GM12878 (cell line): ENCODE measurements at regions not wholly inside any gene's neighbourhood (a gene's known extent, or its start where the extent isn't known, plus 50 kb on each side); places are given as distances from the start of the nearest gene placed in this dataset.

Source experiments
- ATAC-seq: fragments of 200-7000 bp; cut with Tn5 transposase; 3 replicates; pipeline ENCODE4 v1.9.1; 2020; ENCODE audit warnings: mild to moderate bottlenecking, moderate library complexity
- BruUV-seq: library from RNA; stranded (reverse); fragments of 400-500 nt; replicated peaks from 2 replicates; lab custom pipeline; 2021; lab: Mats Ljungman, UMichigan
- CTCF ChIA-PET: fragments of 300-600 bp; sonication (Branson Sonifier 250); formaldehyde crosslinking; extraction: SDS; loops from one replicate; lab custom pipeline; 2021; ENCODE audit warnings: inconsistent platforms; lab: Yijun Ruan, JAX
- POLR2A ChIA-PET: fragments of 350-600 bp; formaldehyde crosslinking; extraction: SDS; loops from one replicate; lab custom pipeline; 2021; ENCODE audit warnings: inconsistent platforms; lab: Charles Lee
- RAD21 ChIA-PET: fragments of 300-600 bp; sonication (Branson Sonifier 250); formaldehyde crosslinking; loops from one replicate; lab custom pipeline; 2023; ENCODE audit warnings: antibody characterized with exemption; ENCODE audit not compliant: unreplicated experiment; lab: Charles Lee
- SMC1A ChIA-PET: fragments of 300-600 bp; sonication (Branson Sonifier 250); formaldehyde crosslinking; loops from one replicate; lab custom pipeline; 2023; ENCODE audit not compliant: unreplicated experiment, uncharacterized antibody; lab: Charles Lee
- DNase-seq: peaks from one replicate; pipeline ENCODE4 v3.0.0-alpha.2; 2011; ENCODE audit warnings: low read depth, low spot score
- FAIRE-seq: peaks from 3 replicates; lab custom pipeline; 2011; peaks lifted over from hg19 to GRCh38; lab: Jason Lieb, UNC
- H2AFZ ChIP-seq: 2 replicates; pipeline ENCODE4 v1.6.0; 2011; ENCODE audit warnings: low read depth, low read length, control low read depth; ENCODE audit not compliant: control insufficient read depth
- H3K27ac ChIP-seq: 2 replicates; pipeline ENCODE4 v1.5.1; 2011; ENCODE audit warnings: control low read depth; ENCODE audit not compliant: control insufficient read depth, insufficient read depth
- H3K27me3 ChIP-seq, 2 experiments: replicated peaks in 1 of 2; 2 replicates each; pipeline versions ENCODE4 v1.6.0 to v1.6.1; 2011; ENCODE audit warnings: low read length in 1 of 2; ENCODE audit not compliant: control insufficient read depth in 2 of 2, insufficient read depth in 2 of 2
- H3K36me3 ChIP-seq, 2 experiments: 2 replicates each; pipeline ENCODE4 v1.5.1; 2011; ENCODE audit warnings: low read length in 1 of 2; ENCODE audit not compliant: control insufficient read depth in 2 of 2, insufficient read depth in 2 of 2
- H3K4me1 ChIP-seq: 2 replicates; pipeline ENCODE4 v1.6.1; 2011; ENCODE audit warnings: mild to moderate bottlenecking, low read length, moderate library complexity, mixed read lengths; ENCODE audit not compliant: control insufficient read depth, insufficient read depth
- H3K4me2 ChIP-seq: 2 replicates; pipeline ENCODE4 v1.6.0; 2011; ENCODE audit warnings: control low read depth; ENCODE audit not compliant: control insufficient read depth, insufficient read depth
- H3K4me3 ChIP-seq: fragments of 200-600 bp; sonication (generic); 2 replicates; pipeline ENCODE4 v1.5.1; 2016
- H3K79me2 ChIP-seq: 2 replicates; pipeline ENCODE4 v1.6.0; 2011; ENCODE audit warnings: low read length; ENCODE audit not compliant: control insufficient read depth, insufficient read depth
- H3K9ac ChIP-seq: 2 replicates; pipeline ENCODE4 v1.8.0; 2011; ENCODE audit warnings: low read length, control low read depth, mixed read lengths; ENCODE audit not compliant: control insufficient read depth, insufficient read depth
- H3K9me3 ChIP-seq: replicated peaks from 3 replicates; pipeline ENCODE4 v1.5.1; 2011; ENCODE audit warnings: mild to moderate bottlenecking, low read length; ENCODE audit not compliant: control insufficient read depth, insufficient read depth
- H4K20me1 ChIP-seq: 2 replicates; pipeline ENCODE4 v1.6.0; 2011; ENCODE audit not compliant: control insufficient read depth, insufficient read depth
- E4F1 ChIP-seq: fragments of 450-650 bp; IDR thresholded peaks from 2 replicates; pipeline ENCODE4 v1.6.1; 2018; ENCODE audit warnings: borderline replicate concordance, mild to moderate bottlenecking; ENCODE audit not compliant: partially characterized antibody
- ELK1 ChIP-seq: IDR thresholded peaks from 2 replicates; pipeline ENCODE4 v1.6.1; 2012; ENCODE audit warnings: low read depth, low read length, improper control_type of control experiment
- JUND ChIP-seq: IDR thresholded peaks from 2 replicates; pipeline ENCODE4 v1.6.1; 2012; ENCODE audit warnings: low read depth, mild to moderate bottlenecking, low read length, improper control_type of control experiment, moderate library complexity
- KDM1A ChIP-seq: fragments of 200-600 bp; sonication (generic); IDR thresholded peaks from 2 replicates; pipeline ENCODE4 v1.6.1; 2016; ENCODE audit warnings: borderline replicate concordance
- KLF5 ChIP-seq: fragments of 450-650 bp; IDR thresholded peaks from 2 replicates; pipeline ENCODE4 v1.6.1; 2014; ENCODE audit warnings: mild to moderate bottlenecking; ENCODE audit not compliant: partially characterized antibody
- NFXL1 ChIP-seq: fragments of 450-650 bp; IDR thresholded peaks from 2 replicates; pipeline ENCODE4 v1.6.1; 2017; ENCODE audit warnings: antibody characterized with exemption, mild to moderate bottlenecking, borderline replicate concordance
- NKRF ChIP-seq: fragments of 450-650 bp; conservative IDR thresholded peaks from 2 replicates; pipeline ENCODE4 v1.6.1; 2017; ENCODE audit warnings: mild to moderate bottlenecking, moderate library complexity
- NR2F1 ChIP-seq: fragments of 450-650 bp; conservative IDR thresholded peaks from 2 replicates; pipeline ENCODE4 v1.6.1; 2017; ENCODE audit warnings: mild to moderate bottlenecking
- PAX8 ChIP-seq: fragments of 450-650 bp; IDR thresholded peaks from 2 replicates; pipeline ENCODE4 v1.6.1; 2017; ENCODE audit warnings: mild to moderate bottlenecking, moderate library complexity
- RCOR1 ChIP-seq: conservative IDR thresholded peaks from 2 replicates; pipeline ENCODE4 v1.6.1; 2012; ENCODE audit warnings: low read depth, low read length, improper control_type of control experiment
- SUPT20H ChIP-seq: IDR thresholded peaks from 2 replicates; pipeline ENCODE4 v1.6.1; 2011; ENCODE audit warnings: low read depth, mild to moderate bottlenecking, low read length, moderate library complexity, borderline replicate concordance; ENCODE audit not compliant: control insufficient read depth
- TCF12 ChIP-seq: IDR thresholded peaks from 2 replicates; pipeline ENCODE4 v1.6.1; 2011; ENCODE audit warnings: low read depth, mild to moderate bottlenecking, low read length
- ZNF592 ChIP-seq: fragments of 450-650 bp; IDR thresholded peaks from 2 replicates; pipeline ENCODE4 v1.6.1; 2017; ENCODE audit warnings: mild to moderate bottlenecking, moderate library complexity
- WGBS: methylation state at CpG from one replicate; pipeline ENCODE4 v1.1.6; 2016; ENCODE audit warnings: low lambda C conversion rate; ENCODE audit not compliant: insufficient replicate concordance, insufficient coverage; ENCODE audit errors: missing lambda C conversion rate; 5-methylcytosine and 5-hydroxymethylcytosine counted together
- in situ Hi-C: fragments of 300-500 bp; cut with MboI; formaldehyde crosslinking; loops from 9 replicates; pipeline ENCODE4 v1.14.3; 2018; ENCODE audit warnings: mixed read lengths
- intact Hi-C: fragments of 100-400 bp; cut with micrococcal nuclease; formaldehyde crosslinking; loops from one replicate; pipeline ENCODE4 v1.14.2; 2022; ENCODE audit not compliant: unreplicated experiment

GRCh38 chr1:25091658-25092057 is 140.6 kb downstream of the SYF2 start:
- no peak overlapping the region for H3K4me2 ChIP-seq
- H4K20me1 ChIP-seq: no peaks in the 10 kb centered on the region
- no TSS peak for BruUV-seq
- in situ Hi-C loops: no loop called here
- CTCF ChIA-PET: interaction anchor here (1.3 to 2.4 kb wide), 2 partner anchors 9 to 242 kb away, joined by 3 to 8 read pairs; no protein-coding TSS in a partner anchor
- intact Hi-C loops: no loop called here
- ATAC-seq: no peak
- no peak overlapping the region for H3K27ac ChIP-seq
- no peak overlapping the region for H2AFZ ChIP-seq
- no peak for FAIRE-seq
- peaks cover 11% of the 10 kb centered on the region for H3K9me3 ChIP-seq
- no peak overlapping the region for H3K9ac ChIP-seq
- SMC1A ChIA-PET: no interaction called here
- WGBS: 35% methylated on average over 4 of the region's 4 CpGs
- POLR2A ChIA-PET: no interaction called here
- H3K4me3 ChIP-seq: no peak overlapping the region
- no peak for DNase-seq
- peaks cover 0 to under 1% of the 10 kb centered on the region in 2 experiments; a peak in 2 of 4 replicates for H3K27me3 ChIP-seq
- H3K4me1 ChIP-seq: peaks cover 29% of the 10 kb centered on the region
- no peaks in the 10 kb centered on the region for H3K36me3 ChIP-seq
- no peaks in the 10 kb centered on the region for H3K79me2 ChIP-seq
- RAD21 ChIA-PET: interaction anchor here (1.1 kb wide), 1 partner anchor 8 kb away, joined by 4 read pairs; no protein-coding TSS in a partner anchor
- TF ChIP-seq PAX8: no peak
- TF ChIP-seq E4F1: no peak
- TF ChIP-seq JUND: no peak
- no peak for TF ChIP-seq SUPT20H
- no peak for TF ChIP-seq KDM1A
- no peak for TF ChIP-seq ELK1
- no peak for TF ChIP-seq KLF5
- TF ChIP-seq NR2F1: no peak
- TF ChIP-seq NKRF: no peak
- no peak for TF ChIP-seq TCF12
- TF ChIP-seq RCOR1: no peak
- TF ChIP-seq ZNF592: no peak
- TF ChIP-seq NFXL1: no peak
